Caco-2 (cell line): ENCODE measurements at regions not wholly inside any gene's neighbourhood (a gene's known extent, or its start where the extent isn't known, plus 50 kb on each side); places are given as distances from the start of the nearest gene placed in this dataset.

Source experiments
- BruUV-seq: library from RNA; stranded (reverse); fragments of 400-500 nt; replicated peaks from 2 replicates; lab custom pipeline; 2021; lab: Mats Ljungman, UMichigan
- CTCF ChIA-PET: fragments of 300-600 bp; sonication (Branson Sonifier 250); formaldehyde crosslinking; loops from one replicate; lab custom pipeline; 2022; ENCODE audit warnings: antibody characterized with exemption; lab: Charles Lee
- POLR2A ChIA-PET: fragments of 300-600 bp; sonication (Branson Sonifier 250); formaldehyde crosslinking; loops from one replicate; lab custom pipeline; 2022; ENCODE audit warnings: antibody characterized with exemption; lab: Charles Lee
- DNase-seq, 2 experiments: peaks; one replicate each; pipeline versions ENCODE4 v3.0.0 to v3.0.0-alpha.2; 2020 to 2022
- H3K27me3 ChIP-seq: replicated peaks from 2 replicates; pipeline ENCODE4 v1.6.0; 2011; ENCODE audit warnings: low read length; ENCODE audit not compliant: control insufficient read depth, insufficient read depth
- H3K36me3 ChIP-seq: 2 replicates; pipeline ENCODE4 v1.5.1; 2011; ENCODE audit warnings: low read length; ENCODE audit not compliant: control insufficient read depth, insufficient read depth
- H3K4me1 ChIP-seq: fragments of 250-450 bp; sonication (Bioruptor Pico); 2 replicates; pipeline ENCODE4 v1.5.1; 2020; ENCODE audit warnings: mild to moderate bottlenecking
- H3K4me3 ChIP-seq: 2 replicates; pipeline ENCODE4 v1.5.1; 2011; ENCODE audit warnings: low read depth, mild to moderate bottlenecking, control low read depth, low read length
- H3K9me3 ChIP-seq: fragments of 250-450 bp; sonication (Bioruptor Pico); 2 replicates; pipeline ENCODE4 v1.5.1; 2020; ENCODE audit warnings: mild to moderate bottlenecking, moderate library complexity
- H3K27ac Mint-ChIP-seq: one replicate; pipeline ENCODE4 v1.8.0; 2022; ENCODE audit warnings: mixed read lengths; ENCODE audit not compliant: unreplicated experiment
- H3K27me3 Mint-ChIP-seq: one replicate; pipeline ENCODE4 v1.8.0; 2022; ENCODE audit warnings: mixed read lengths; ENCODE audit not compliant: insufficient read depth, unreplicated experiment
- H3K36me3 Mint-ChIP-seq: one replicate; pipeline ENCODE4 v1.8.0; 2022; ENCODE audit warnings: mild to moderate bottlenecking, mixed read lengths; ENCODE audit not compliant: insufficient read depth, unreplicated experiment
- H3K4me1 Mint-ChIP-seq: one replicate; pipeline ENCODE4 v1.8.0; 2022; ENCODE audit warnings: low read depth, mixed read lengths; ENCODE audit not compliant: unreplicated experiment
- H3K4me3 Mint-ChIP-seq: one replicate; pipeline ENCODE4 v1.8.0; 2022; ENCODE audit warnings: mild to moderate bottlenecking, moderate library complexity, mixed read lengths; ENCODE audit not compliant: unreplicated experiment
- H3K9me3 Mint-ChIP-seq: one replicate; pipeline ENCODE4 v1.8.0; 2022; ENCODE audit warnings: mixed read lengths; ENCODE audit not compliant: unreplicated experiment
- intact Hi-C: fragments of 100-400 bp; cut with micrococcal nuclease; formaldehyde crosslinking; loops from one replicate; pipeline ENCODE4 v1.10.0; 2022; ENCODE audit not compliant: unreplicated experiment
- TF ChIP-seq, protein P1 (sequence below), 2 experiments: fragments of 200-600 bp in 1 of 2; IDR thresholded peaks; 1 replicate in 1 of 2; 2 replicates in 1 of 2; pipeline versions ENCODE4 v1.5.1 to v1.8.0; 2011 to 2022; ENCODE audit warnings: antibody characterized with exemption in 1 of 2, control low read depth in 1 of 2, inconsistent platforms in 1 of 2, low read depth in 1 of 2, low read length in 1 of 2, mild to moderate bottlenecking in 1 of 2, moderate library complexity in 1 of 2; ENCODE audit not compliant: insufficient read depth in 1 of 2, severe bottlenecking in 1 of 2, unreplicated experiment in 1 of 2

DNA sequence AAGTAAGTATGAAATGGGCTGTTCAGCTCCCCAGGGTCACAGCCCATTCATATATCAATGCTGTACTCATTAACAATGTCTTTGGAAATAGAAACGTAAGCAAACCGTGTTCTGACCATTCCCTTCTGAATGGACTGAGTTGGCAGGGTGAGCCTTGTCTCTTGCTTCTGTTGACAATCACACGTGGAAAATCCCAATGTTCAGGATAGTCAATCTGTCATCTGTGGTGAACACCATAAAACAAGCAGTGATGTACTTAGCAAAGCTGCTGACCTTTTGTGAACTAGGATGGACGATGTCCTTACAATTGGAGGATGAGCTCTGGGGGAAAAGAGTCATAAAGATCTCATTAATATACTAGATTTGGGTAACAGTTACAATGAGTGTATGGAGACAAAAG, 109.6 kb upstream of the PAQR3 start:
- no peak overlapping the region for H3K27ac Mint-ChIP-seq
- no peaks in the 10 kb centered on the region for H3K9me3 ChIP-seq
- CTCF ChIA-PET = no interaction called here
- H3K4me3 ChIP-seq = no peak overlapping the region
- peaks cover 7% of the 10 kb centered on the region; the same call in 1 of the 2 replicates for H3K4me1 ChIP-seq
- peaks cover 6% of the 10 kb centered on the region for H3K36me3 Mint-ChIP-seq
- intact Hi-C loops = loop anchor here (10.0 kb wide), 1 partner anchor 1166 kb away; no protein-coding TSS in a partner anchor
- peaks cover 3% of the 10 kb centered on the region for H3K27me3 Mint-ChIP-seq
- POLR2A ChIA-PET = no interaction called here
- H3K4me3 Mint-ChIP-seq = no peak overlapping the region
- H3K9me3 Mint-ChIP-seq = peaks cover 9% of the 10 kb centered on the region
- no TSS peak for BruUV-seq
- no peaks in the 10 kb centered on the region for H3K36me3 ChIP-seq
- H3K27me3 ChIP-seq = no peaks in the 10 kb centered on the region
- TF ChIP-seq, protein P1, sequence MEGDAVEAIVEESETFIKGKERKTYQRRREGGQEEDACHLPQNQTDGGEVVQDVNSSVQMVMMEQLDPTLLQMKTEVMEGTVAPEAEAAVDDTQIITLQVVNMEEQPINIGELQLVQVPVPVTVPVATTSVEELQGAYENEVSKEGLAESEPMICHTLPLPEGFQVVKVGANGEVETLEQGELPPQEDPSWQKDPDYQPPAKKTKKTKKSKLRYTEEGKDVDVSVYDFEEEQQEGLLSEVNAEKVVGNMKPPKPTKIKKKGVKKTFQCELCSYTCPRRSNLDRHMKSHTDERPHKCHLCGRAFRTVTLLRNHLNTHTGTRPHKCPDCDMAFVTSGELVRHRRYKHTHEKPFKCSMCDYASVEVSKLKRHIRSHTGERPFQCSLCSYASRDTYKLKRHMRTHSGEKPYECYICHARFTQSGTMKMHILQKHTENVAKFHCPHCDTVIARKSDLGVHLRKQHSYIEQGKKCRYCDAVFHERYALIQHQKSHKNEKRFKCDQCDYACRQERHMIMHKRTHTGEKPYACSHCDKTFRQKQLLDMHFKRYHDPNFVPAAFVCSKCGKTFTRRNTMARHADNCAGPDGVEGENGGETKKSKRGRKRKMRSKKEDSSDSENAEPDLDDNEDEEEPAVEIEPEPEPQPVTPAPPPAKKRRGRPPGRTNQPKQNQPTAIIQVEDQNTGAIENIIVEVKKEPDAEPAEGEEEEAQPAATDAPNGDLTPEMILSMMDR (IDR thresholded peaks at IDR 0.05; ENCODE audit: insufficient read depth in 1 of 2, low read depth in 1 of 2, low read length in 1 of 2, severe bottlenecking in 1 of 2, unreplicated experiment in 1 of 2) = no peak
- no peak for DNase-seq
- peaks cover 7% of the 10 kb centered on the region for H3K4me1 Mint-ChIP-seq

DNA sequence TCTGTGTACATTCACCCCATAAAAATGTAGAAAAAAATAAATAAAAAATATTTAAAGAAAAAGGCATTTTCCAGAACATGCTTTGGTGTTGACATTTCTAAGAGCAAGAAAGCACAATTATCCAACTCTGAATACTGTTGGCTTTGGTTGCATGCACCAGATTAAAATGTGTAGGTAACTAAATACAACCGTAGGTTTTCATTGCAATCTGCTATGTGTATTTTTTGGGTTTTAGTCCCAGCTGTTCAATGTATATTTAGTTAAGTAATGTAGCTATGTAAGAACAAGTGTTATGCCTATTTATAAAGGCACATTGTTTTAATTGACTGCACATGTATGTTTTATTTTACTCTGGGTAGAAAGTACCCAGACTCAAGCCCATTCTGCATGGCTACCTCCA, 108.1 kb upstream of the PAQR3 start:
- Histone ChIP-seq H3K9me3 (no peaks in the 10 kb centered on the region), H3K4me1 (peaks cover 7% of the 10 kb centered on the region; the same call in 1 of the 2 replicates), H3K4me3 (no peak overlapping the region), H3K27me3 (no peaks in the 10 kb centered on the region), H3K36me3 (no peaks in the 10 kb centered on the region)
- TF ChIP-seq, protein P1 (IDR thresholded peaks at IDR 0.05; ENCODE audit: insufficient read depth in 1 of 2, low read depth in 1 of 2, low read length in 1 of 2, severe bottlenecking in 1 of 2, unreplicated experiment in 1 of 2) = no peak
- peaks cover 6% of the 10 kb centered on the region for H3K36me3 Mint-ChIP-seq
- POLR2A ChIA-PET = no interaction called here
- intact Hi-C loops = loop anchor here (10.0 kb wide), 1 partner anchor 1167 kb away; no protein-coding TSS in a partner anchor
- H3K27me3 Mint-ChIP-seq = no peaks in the 10 kb centered on the region
- BruUV-seq = no TSS peak
- CTCF ChIA-PET = no interaction called here
- peaks cover 9% of the 10 kb centered on the region for H3K9me3 Mint-ChIP-seq
- no peak overlapping the region for H3K4me3 Mint-ChIP-seq
- H3K4me1 Mint-ChIP-seq = peaks cover 7% of the 10 kb centered on the region
- DNase-seq = no peak
- H3K27ac Mint-ChIP-seq = no peak overlapping the region

DNA sequence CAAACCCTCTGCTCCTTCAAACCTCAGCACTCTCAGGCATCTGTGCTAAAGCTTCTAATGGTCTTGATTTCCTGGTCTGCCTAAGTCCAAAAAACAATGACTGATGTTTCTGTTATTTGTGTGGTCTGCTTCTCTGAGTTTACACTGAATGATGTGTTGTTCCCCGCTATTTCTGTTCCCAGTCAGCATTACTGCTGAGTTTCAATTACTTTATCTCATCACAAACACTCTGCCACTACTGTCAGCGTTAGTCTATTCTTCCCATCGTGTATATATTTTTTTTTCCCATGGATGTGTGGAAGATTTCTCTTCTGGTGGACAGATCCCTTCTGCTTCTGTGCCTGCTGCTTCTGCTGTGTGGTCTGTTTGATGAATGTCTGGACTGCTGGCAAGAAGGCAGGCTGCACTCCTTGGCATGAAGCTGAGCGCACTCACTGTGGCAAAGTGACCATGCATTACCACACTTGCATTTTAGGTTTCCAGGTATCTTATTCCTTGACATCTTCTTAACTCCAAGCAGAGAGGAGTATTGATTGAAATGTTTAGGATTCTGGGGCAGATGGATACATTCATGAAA, 106.9 kb upstream of the PAQR3 start:
- DNase-seq = no peak
- TF ChIP-seq, protein P1 (IDR thresholded peaks at IDR 0.05; ENCODE audit: insufficient read depth in 1 of 2, low read depth in 1 of 2, low read length in 1 of 2, severe bottlenecking in 1 of 2, unreplicated experiment in 1 of 2) = no peak
- no peak overlapping the region for H3K4me3 Mint-ChIP-seq
- intact Hi-C loops = loop anchor here (10.0 kb wide), 1 partner anchor 1169 kb away; no protein-coding TSS in a partner anchor
- ChIA-PET CTCF (no interaction called here), POLR2A (no interaction called here)
- Histone ChIP-seq H3K4me1 (peaks cover 7% of the 10 kb centered on the region; the same call in 1 of the 2 replicates), H3K36me3 (no peaks in the 10 kb centered on the region), H3K27me3 (no peaks in the 10 kb centered on the region), H3K4me3 (no peak overlapping the region), H3K9me3 (no peaks in the 10 kb centered on the region)
- no peak overlapping the region for H3K27ac Mint-ChIP-seq
- peaks cover 7% of the 10 kb centered on the region for H3K4me1 Mint-ChIP-seq
- H3K36me3 Mint-ChIP-seq = peaks cover 6% of the 10 kb centered on the region
- H3K27me3 Mint-ChIP-seq = no peaks in the 10 kb centered on the region
- H3K9me3 Mint-ChIP-seq = peaks cover 9% of the 10 kb centered on the region
- no TSS peak for BruUV-seq
